Fibroblast of peridontal ligament (primary cell): ENCODE measurements at regions not wholly inside any gene's neighbourhood (a gene's known extent, or its start where the extent isn't known, plus 50 kb on each side); places are given as distances from the start of the nearest gene placed in this dataset.

Experiments used
- DNase-seq: peaks from one replicate; pipeline ENCODE4 v3.0.0-alpha.2; 2010; ENCODE audit errors: extremely low read depth

DNA sequence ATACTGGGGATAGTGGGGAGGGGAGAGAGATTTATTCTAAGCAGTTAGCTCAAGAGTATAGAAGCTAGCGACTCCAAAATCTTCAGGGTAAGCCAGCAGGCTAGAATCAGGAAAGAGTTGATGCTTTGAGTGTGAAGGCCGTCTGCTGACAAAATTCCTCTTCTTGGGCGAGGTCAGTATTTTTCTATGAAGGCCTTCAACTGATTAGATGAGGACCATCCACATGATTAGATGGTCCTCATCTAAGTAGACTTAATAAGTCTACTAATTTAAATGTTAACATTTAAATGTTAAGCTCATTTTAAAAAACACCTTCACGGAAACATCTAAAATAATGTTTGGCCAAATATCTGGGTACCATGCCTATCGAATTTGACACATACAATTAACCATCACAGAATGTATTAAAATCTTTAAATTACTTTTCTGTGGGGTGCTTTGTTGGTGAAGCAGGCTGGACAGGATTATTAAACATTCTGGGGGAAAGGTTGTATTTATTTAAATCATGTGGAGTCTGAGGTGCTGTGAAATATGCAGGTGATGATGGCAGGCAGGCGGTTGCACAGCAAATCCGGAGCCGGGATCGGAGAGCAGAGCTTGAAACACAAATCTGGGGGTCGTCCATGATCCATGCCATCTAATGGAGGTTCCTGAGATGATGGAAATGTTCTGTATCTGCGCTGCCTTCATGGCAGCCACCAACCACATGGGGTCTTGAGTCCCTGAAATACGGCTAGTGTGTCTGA, 49.8 kb upstream of the ADORA2B start:
- no peak for DNase-seq
